ENCODE measurements at regions not wholly inside any gene's neighbourhood (a gene's known extent, or its start where the extent isn't known, plus 50 kb on each side); places are given as distances from the start of the nearest gene placed in this dataset.

DNA sequence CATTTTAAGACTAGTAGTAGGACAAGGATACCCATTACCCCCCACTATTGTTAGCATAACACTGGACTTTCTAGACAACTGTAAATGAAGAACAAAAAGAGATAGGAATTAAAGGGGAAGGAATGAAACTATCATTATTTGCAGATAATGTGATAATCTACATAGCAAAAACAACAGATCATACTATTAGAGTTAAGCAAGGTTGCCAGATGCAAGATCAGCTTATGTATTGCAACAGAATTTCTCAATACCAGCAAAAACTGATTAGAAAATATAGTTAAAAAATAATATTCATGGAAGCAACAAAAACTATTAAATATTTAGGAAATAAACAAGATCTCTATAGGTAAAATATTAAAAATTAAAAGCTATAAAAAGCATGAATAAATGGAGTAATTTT, 194.4 kb upstream of the SPRED2 start:
- H3K4me3 ChIP-seq (ENCODE audit: low read depth, low read length), result no peak overlapping the region
- TF ChIP-seq, protein P1, sequence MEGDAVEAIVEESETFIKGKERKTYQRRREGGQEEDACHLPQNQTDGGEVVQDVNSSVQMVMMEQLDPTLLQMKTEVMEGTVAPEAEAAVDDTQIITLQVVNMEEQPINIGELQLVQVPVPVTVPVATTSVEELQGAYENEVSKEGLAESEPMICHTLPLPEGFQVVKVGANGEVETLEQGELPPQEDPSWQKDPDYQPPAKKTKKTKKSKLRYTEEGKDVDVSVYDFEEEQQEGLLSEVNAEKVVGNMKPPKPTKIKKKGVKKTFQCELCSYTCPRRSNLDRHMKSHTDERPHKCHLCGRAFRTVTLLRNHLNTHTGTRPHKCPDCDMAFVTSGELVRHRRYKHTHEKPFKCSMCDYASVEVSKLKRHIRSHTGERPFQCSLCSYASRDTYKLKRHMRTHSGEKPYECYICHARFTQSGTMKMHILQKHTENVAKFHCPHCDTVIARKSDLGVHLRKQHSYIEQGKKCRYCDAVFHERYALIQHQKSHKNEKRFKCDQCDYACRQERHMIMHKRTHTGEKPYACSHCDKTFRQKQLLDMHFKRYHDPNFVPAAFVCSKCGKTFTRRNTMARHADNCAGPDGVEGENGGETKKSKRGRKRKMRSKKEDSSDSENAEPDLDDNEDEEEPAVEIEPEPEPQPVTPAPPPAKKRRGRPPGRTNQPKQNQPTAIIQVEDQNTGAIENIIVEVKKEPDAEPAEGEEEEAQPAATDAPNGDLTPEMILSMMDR (IDR thresholded peaks at IDR 0.05; ENCODE audit: borderline replicate concordance, insufficient read depth, low read depth, low read length), result no peak

DNA sequence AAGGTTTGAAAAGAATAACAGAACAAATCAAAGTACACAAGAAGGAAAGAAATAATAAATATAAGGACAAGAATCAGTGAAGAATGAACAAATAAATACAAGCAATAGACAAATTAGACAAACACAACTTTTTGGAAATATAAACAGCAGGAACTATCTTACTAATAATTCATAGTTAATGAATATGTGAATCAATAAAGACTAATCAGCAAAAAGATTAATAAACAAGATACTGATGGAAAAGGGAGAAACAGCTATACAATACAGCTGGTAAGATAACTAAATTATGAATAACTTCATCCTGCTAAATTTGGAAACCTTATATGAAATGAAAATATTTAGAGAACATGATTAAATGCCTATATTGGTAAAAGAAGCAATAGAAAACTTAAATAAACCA, 193.6 kb upstream of the SPRED2 start:
- H3K4me3 ChIP-seq (ENCODE audit: low read depth, low read length), result no peak overlapping the region

DNA sequence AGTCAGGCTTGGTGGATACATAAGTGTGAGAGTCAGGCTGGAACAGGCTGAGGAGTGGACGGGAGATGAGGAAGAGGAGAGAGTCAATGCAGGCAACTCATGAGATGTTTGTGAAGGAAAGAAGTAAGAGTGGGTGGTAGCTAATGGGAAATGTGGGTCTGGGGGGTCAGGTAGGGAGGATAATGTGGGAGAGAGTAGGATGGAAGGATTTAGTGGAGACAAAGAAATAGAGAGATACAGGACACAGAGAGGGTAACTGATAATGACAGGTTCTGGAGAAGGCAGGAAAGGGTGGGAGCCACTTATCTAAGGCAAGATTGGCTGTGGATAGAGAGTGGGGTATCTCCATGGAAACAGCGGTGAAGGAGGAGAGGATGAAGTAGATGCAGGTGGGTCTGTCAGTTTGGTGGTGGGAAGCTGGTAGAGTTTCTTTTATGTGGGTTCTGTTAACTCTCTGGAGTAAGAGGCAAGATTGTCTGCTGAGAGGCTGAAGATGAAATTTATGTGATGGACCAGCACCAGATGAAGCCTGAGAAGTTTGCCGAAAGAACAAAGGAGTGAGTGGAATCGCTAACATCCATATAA, 190.6 kb upstream of the SPRED2 start:
- TF ChIP-seq, protein P1 (IDR thresholded peaks at IDR 0.05; ENCODE audit: borderline replicate concordance, insufficient read depth, low read depth, low read length), result no peak
- no peak overlapping the region for H3K4me3 ChIP-seq (ENCODE audit: low read depth, low read length)

More for the DNA sequence above, 193.6 kb upstream of the SPRED2 start:
- TF ChIP-seq, protein P1 (IDR thresholded peaks at IDR 0.05; ENCODE audit: borderline replicate concordance, insufficient read depth, low read depth, low read length), result no peak

DNA sequence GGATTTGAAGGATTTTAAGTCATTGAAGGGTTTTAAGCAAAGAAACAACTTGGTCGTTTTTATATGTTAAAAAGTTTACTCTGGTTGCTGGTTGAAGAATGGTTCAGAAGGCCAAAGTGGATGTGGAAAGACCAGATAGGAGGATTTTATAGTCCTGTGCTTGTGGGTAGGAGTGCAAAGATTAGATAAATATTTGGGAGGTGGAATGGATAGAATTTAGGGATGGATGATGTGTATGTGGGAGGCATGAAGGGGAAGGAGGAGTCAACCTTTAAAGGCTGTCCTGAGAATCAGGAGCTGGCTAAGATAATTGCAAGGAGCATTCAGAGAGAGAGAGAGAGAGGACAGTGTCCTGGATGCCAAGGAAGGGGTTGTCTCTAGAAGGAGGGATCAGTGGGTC, 190.1 kb upstream of the SPRED2 start:
- no peak overlapping the region for H3K4me3 ChIP-seq (ENCODE audit: low read depth, low read length)
- TF ChIP-seq, protein P1 (IDR thresholded peaks at IDR 0.05; ENCODE audit: borderline replicate concordance, insufficient read depth, low read depth, low read length), result no peak

DNA sequence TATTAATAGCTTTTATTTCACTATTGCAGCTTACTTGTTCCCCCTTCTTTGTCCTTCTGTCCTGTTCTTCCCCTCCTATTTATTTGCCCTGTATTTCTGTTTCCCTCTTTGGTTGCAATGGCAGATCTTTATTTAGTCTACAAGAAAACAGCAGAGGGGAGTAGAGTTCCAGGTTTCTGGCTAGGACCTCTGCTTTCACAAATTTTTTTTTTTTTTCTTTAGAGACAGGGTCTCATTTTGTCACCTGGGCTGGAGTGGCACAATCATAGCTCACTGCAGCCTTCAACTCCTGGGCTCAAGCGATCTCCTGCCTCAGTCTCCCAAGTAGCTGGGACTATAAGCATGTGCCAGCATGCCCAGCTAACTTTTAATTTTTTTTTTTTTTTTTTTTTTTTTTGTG, 188.1 kb upstream of the SPRED2 start:
- no peak overlapping the region for H3K4me3 ChIP-seq (ENCODE audit: low read depth, low read length)
- TF ChIP-seq, protein P1 (IDR thresholded peaks at IDR 0.05; ENCODE audit: borderline replicate concordance, insufficient read depth, low read depth, low read length), result no peak

DNA sequence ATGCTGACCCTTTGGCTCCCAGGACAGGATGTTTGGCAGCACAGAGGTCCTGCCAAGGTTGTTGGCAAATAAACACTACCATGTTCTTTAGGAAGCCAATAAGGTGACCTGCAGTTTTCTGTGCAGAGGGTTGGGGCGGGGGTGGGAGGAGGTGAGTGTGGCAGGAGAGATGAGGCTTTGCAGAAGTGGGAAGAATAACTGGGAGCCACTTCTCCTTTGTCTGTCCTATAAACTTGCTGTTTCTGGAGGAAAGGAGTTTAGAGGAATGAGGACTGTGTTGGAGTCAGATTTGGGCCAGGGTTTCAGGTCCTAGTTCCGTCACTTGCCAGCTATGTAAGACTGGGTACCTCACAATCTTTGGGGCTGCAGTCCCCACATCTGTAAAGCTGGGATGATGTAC, 187.6 kb upstream of the SPRED2 start:
- no peak overlapping the region for H3K4me3 ChIP-seq (ENCODE audit: low read depth, low read length)
- TF ChIP-seq, protein P1 (IDR thresholded peaks at IDR 0.05; ENCODE audit: borderline replicate concordance, insufficient read depth, low read depth, low read length), result no peak

DNA sequence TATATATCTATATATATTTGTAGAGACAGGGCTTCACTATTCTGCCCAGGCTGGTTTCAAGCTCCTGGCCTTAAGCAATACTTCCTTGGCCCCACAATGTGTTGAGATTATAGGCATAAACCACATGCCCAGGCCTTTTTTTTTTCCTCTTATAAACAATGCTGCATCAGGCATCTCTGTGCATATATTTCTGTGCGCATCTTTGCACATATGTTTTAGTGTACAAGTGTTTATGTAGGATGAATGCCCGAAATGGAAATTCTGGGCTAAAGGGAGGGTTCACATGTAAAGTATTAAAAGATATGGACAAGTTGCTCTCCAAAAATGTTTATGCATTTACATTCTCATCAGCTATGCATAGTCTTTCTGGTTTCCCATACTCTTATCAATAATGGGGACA, 183.2 kb upstream of the SPRED2 start:
- TF ChIP-seq, protein P1 (IDR thresholded peaks at IDR 0.05; ENCODE audit: borderline replicate concordance, insufficient read depth, low read depth, low read length), result no peak
- no peak overlapping the region for H3K4me3 ChIP-seq (ENCODE audit: low read depth, low read length)
